WTC11 (cell line): ENCODE measurements at regions not wholly inside any gene's neighbourhood (a gene's known extent, or its start where the extent isn't known, plus 50 kb on each side); places are given as distances from the start of the nearest gene placed in this dataset.
A peak's percentile ranks its signal among the peaks of the same experiment; 100 is the strongest.

Experiments used
- ATAC-seq: fragments of 200-7000 bp; cut with Tn5 transposase; 2 replicates; pipeline ENCODE4 v1.10.0; 2021; ENCODE audit warnings: mild to moderate bottlenecking, moderate library complexity
- CTCF ChIA-PET: fragments of 300-600 bp; sonication (Branson Sonifier 250); formaldehyde crosslinking; loops from one replicate; lab custom pipeline; 2021; ENCODE audit warnings: antibody characterized with exemption; lab: Charles Lee
- POLR2A ChIA-PET: fragments of 350-600 bp; sonication (Branson Sonifier 250); formaldehyde crosslinking; loops from one replicate; lab custom pipeline; 2021; ENCODE audit warnings: antibody characterized with exemption; lab: Charles Lee
- DNase-seq: peaks from one replicate; pipeline ENCODE4 v3.0.0; 2021; ENCODE audit warnings: low spot score
- H3K27ac Mint-ChIP-seq: 2 replicates; pipeline ENCODE4 v1.8.0; 2021; ENCODE audit warnings: mixed read lengths
- H3K27me3 Mint-ChIP-seq: 2 replicates; pipeline ENCODE4 v1.8.0; 2021; ENCODE audit warnings: low read depth, mild to moderate bottlenecking, moderate library complexity, mixed read lengths
- H3K36me3 Mint-ChIP-seq: 2 replicates; pipeline ENCODE4 v1.8.0; 2021; ENCODE audit warnings: mixed read lengths
- H3K4me1 Mint-ChIP-seq: 2 replicates; pipeline ENCODE4 v1.8.0; 2022; ENCODE audit warnings: mixed read lengths
- H3K4me3 Mint-ChIP-seq: 2 replicates; pipeline ENCODE4 v1.8.0; 2021; ENCODE audit warnings: mild to moderate bottlenecking, moderate library complexity, mixed read lengths
- H3K9me3 Mint-ChIP-seq: 2 replicates; pipeline ENCODE4 v1.8.0; 2021; ENCODE audit warnings: mixed read lengths
- FOXJ3 ChIP-seq: sonication (generic); formaldehyde crosslinking; IDR thresholded peaks from 2 replicates; pipeline ENCODE4 v1.9.0; 2021; ENCODE audit warnings: missing genetic modification reagents, mild to moderate bottlenecking, borderline replicate concordance
- NFYB ChIP-seq: sonication (generic); formaldehyde crosslinking; conservative IDR thresholded peaks from 2 replicates; pipeline ENCODE4 v1.8.0; 2022; ENCODE audit warnings: low read depth, missing genetic modification reagents
- ZNF263 ChIP-seq: sonication (generic); formaldehyde crosslinking; IDR thresholded peaks from 2 replicates; pipeline ENCODE4 v1.8.1; 2022; ENCODE audit warnings: low read depth, mild to moderate bottlenecking, moderate library complexity, missing genetic modification reagents
- ZNF317 ChIP-seq: sonication (generic); formaldehyde crosslinking; IDR thresholded peaks from 2 replicates; pipeline ENCODE4 v1.8.1; 2023; ENCODE audit warnings: low read depth, mild to moderate bottlenecking, moderate library complexity, missing genetic modification reagents, borderline replicate concordance
- TF ChIP-seq, protein P1 (sequence below): fragments of 250-450 bp; sonication (Bioruptor Pico); IDR thresholded peaks from 2 replicates; pipeline ENCODE4 v1.9.0; 2021; ENCODE audit warnings: mild to moderate bottlenecking
- TF ChIP-seq, protein P2 (sequence below): sonication (generic); formaldehyde crosslinking; conservative IDR thresholded peaks from 2 replicates; pipeline ENCODE4 v1.8.1; 2022; ENCODE audit warnings: mild to moderate bottlenecking, missing genetic modification reagents
- TF ChIP-seq, protein P3 (sequence below): sonication (generic); formaldehyde crosslinking; IDR thresholded peaks from 2 replicates; pipeline ENCODE4 v1.8.0; 2023; ENCODE audit warnings: missing genetic modification reagents
- TF ChIP-seq, protein P4 (sequence below): sonication (generic); formaldehyde crosslinking; IDR thresholded peaks from 2 replicates; pipeline ENCODE4 v1.8.0; 2023; ENCODE audit warnings: missing genetic modification reagents, mild to moderate bottlenecking, borderline replicate concordance
- TF ChIP-seq, protein P5 (sequence below): sonication (generic); formaldehyde crosslinking; IDR thresholded peaks from 2 replicates; pipeline ENCODE4 v1.8.1; 2023; ENCODE audit warnings: mild to moderate bottlenecking, missing genetic modification reagents, moderate library complexity
- TF ChIP-seq, protein P6 (sequence below): fragments of 200-600 bp; IDR thresholded peaks from 2 replicates; pipeline ENCODE4 v1.8.0; 2022; ENCODE audit warnings: antibody characterized with exemption

DNA sequence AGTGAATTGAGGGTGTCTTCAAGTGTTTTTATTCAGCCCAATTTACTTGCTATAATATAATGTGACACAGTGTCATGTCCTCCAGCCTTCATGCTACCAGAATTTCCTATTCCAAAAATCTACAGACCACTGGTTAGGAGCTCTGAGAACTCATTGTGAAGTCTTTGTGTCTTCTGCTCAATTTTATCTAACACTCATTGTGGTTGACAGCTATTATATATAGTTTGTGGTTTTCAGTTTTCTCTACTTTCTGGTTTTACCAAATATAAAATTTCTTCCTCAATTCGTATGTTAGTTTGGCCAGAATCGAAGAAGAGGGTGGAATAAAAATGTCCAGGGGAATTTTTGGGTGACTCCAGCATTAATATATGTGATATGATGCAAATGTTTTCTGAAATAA is 509.3 kb upstream of the NUDT12 start (continued):
- no peak for TF ChIP-seq NFYB (CRISPR knock-in tag)
- TF ChIP-seq, all 79 proteins: peak for 0

DNA sequence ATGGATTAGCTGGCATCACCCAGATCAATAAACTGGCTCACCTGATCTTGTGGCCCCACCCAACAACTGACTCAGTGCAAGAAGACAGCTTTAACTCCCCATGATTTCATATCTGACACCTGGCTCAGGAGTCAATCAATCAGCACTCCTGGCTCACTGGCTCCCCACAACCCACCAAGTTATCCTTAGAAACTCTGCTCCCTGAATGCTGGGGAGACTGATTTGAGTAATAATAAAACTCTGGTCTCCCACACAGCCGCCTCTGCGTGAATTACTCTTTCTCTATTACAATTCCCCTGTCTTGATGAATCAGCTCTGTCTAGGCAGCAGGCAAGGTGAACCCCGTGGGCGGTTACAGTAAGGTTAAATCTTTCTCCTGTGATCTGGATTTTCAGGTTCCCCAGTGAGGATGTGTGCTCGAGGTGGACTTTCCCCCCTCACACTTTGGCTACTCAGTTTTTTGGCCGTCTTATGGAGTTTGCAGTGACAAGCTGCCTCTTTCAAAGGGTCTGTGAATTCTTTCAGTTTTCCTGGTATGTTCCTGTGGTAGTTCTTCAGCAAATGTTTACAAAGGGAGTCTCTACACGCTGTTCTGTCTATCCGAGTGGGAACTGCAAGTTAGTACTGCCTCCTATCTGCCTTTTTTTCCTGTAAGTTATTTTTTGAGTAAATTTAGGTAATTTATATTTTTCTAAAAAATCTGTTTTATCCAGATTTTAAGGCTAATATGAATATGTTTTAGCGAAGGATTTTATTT is 500.2 kb upstream of the NUDT12 start:
- DNase-seq, result no peak
- POLR2A ChIA-PET, result no interaction called here
- TF ChIP-seq, protein P1, sequence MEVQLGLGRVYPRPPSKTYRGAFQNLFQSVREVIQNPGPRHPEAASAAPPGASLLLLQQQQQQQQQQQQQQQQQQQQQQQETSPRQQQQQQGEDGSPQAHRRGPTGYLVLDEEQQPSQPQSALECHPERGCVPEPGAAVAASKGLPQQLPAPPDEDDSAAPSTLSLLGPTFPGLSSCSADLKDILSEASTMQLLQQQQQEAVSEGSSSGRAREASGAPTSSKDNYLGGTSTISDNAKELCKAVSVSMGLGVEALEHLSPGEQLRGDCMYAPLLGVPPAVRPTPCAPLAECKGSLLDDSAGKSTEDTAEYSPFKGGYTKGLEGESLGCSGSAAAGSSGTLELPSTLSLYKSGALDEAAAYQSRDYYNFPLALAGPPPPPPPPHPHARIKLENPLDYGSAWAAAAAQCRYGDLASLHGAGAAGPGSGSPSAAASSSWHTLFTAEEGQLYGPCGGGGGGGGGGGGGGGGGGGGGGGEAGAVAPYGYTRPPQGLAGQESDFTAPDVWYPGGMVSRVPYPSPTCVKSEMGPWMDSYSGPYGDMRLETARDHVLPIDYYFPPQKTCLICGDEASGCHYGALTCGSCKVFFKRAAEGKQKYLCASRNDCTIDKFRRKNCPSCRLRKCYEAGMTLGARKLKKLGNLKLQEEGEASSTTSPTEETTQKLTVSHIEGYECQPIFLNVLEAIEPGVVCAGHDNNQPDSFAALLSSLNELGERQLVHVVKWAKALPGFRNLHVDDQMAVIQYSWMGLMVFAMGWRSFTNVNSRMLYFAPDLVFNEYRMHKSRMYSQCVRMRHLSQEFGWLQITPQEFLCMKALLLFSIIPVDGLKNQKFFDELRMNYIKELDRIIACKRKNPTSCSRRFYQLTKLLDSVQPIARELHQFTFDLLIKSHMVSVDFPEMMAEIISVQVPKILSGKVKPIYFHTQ, result no peak
- TF ChIP-seq, protein P2, sequence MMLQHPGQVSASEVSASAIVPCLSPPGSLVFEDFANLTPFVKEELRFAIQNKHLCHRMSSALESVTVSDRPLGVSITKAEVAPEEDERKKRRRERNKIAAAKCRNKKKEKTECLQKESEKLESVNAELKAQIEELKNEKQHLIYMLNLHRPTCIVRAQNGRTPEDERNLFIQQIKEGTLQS, result no peak
- TF ChIP-seq NFYB (CRISPR knock-in tag) (no peak), ZNF317 (CRISPR knock-in tag) (no peak), FOXJ3 (CRISPR knock-in tag) (no peak)
- TF ChIP-seq, protein P3, sequence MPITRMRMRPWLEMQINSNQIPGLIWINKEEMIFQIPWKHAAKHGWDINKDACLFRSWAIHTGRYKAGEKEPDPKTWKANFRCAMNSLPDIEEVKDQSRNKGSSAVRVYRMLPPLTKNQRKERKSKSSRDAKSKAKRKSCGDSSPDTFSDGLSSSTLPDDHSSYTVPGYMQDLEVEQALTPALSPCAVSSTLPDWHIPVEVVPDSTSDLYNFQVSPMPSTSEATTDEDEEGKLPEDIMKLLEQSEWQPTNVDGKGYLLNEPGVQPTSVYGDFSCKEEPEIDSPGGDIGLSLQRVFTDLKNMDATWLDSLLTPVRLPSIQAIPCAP, result no peak
- TF ChIP-seq, protein P4, sequence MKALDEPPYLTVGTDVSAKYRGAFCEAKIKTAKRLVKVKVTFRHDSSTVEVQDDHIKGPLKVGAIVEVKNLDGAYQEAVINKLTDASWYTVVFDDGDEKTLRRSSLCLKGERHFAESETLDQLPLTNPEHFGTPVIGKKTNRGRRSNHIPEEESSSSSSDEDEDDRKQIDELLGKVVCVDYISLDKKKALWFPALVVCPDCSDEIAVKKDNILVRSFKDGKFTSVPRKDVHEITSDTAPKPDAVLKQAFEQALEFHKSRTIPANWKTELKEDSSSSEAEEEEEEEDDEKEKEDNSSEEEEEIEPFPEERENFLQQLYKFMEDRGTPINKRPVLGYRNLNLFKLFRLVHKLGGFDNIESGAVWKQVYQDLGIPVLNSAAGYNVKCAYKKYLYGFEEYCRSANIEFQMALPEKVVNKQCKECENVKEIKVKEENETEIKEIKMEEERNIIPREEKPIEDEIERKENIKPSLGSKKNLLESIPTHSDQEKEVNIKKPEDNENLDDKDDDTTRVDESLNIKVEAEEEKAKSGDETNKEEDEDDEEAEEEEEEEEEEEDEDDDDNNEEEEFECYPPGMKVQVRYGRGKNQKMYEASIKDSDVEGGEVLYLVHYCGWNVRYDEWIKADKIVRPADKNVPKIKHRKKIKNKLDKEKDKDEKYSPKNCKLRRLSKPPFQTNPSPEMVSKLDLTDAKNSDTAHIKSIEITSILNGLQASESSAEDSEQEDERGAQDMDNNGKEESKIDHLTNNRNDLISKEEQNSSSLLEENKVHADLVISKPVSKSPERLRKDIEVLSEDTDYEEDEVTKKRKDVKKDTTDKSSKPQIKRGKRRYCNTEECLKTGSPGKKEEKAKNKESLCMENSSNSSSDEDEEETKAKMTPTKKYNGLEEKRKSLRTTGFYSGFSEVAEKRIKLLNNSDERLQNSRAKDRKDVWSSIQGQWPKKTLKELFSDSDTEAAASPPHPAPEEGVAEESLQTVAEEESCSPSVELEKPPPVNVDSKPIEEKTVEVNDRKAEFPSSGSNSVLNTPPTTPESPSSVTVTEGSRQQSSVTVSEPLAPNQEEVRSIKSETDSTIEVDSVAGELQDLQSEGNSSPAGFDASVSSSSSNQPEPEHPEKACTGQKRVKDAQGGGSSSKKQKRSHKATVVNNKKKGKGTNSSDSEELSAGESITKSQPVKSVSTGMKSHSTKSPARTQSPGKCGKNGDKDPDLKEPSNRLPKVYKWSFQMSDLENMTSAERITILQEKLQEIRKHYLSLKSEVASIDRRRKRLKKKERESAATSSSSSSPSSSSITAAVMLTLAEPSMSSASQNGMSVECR (CRISPR knock-in tag), result no peak
- TF ChIP-seq, all 79 proteins: peak for 0
- Mint-ChIP-seq H3K9me3 (peaks cover 45% of the 10 kb centered on the region), H3K4me3 (no peak overlapping the region), H3K27me3 (peaks cover 35% of the 10 kb centered on the region), H3K4me1 (peaks cover 19% of the 10 kb centered on the region), H3K36me3 (peaks cover 54% of the 10 kb centered on the region), H3K27ac (peak overlapping the region; percentile 91)
- CTCF ChIA-PET, result no interaction called here
- peak; percentile 19 for ATAC-seq

DNA sequence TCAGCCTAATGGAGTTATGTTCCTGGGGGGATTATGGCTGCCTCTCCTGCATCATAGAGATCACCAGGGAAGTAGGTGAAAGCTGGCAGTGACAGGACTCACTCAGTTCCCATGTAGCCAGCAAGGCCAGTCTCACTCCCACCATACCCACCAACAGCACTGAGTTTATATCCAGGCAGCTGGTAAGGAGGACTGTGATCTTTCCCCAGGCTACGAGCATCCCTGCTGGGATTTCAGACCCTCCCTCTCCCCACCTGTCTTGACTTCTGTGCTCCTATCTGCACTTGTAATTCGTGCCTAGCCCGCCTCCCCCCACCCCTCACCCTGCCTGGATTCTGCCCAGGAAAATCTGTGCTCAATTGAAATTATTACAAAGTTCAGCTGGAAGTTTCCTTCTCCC is 499.1 kb upstream of the NUDT12 start:
- CTCF ChIA-PET, result interaction anchor here (0.6 kb wide), 1 partner anchor 85 kb away, joined by 3 read pairs; no protein-coding TSS in a partner anchor
- Mint-ChIP-seq H3K9me3 (peaks cover 56% of the 10 kb centered on the region), H3K4me3 (no peak overlapping the region), H3K27ac (no peak overlapping the region; the same call in 1 of the 2 replicates), H3K27me3 (peaks cover 46% of the 10 kb centered on the region), H3K36me3 (peaks cover 65% of the 10 kb centered on the region), H3K4me1 (peaks cover 17% of the 10 kb centered on the region)
- DNase-seq (no peak), ATAC-seq (peak; percentile 72)
- TF ChIP-seq, protein P5, sequence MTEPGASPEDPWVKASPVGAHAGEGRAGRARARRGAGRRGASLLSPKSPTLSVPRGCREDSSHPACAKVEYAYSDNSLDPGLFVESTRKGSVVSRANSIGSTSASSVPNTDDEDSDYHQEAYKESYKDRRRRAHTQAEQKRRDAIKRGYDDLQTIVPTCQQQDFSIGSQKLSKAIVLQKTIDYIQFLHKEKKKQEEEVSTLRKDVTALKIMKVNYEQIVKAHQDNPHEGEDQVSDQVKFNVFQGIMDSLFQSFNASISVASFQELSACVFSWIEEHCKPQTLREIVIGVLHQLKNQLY (CRISPR knock-in tag), result no peak
- TF ChIP-seq, protein P6, sequence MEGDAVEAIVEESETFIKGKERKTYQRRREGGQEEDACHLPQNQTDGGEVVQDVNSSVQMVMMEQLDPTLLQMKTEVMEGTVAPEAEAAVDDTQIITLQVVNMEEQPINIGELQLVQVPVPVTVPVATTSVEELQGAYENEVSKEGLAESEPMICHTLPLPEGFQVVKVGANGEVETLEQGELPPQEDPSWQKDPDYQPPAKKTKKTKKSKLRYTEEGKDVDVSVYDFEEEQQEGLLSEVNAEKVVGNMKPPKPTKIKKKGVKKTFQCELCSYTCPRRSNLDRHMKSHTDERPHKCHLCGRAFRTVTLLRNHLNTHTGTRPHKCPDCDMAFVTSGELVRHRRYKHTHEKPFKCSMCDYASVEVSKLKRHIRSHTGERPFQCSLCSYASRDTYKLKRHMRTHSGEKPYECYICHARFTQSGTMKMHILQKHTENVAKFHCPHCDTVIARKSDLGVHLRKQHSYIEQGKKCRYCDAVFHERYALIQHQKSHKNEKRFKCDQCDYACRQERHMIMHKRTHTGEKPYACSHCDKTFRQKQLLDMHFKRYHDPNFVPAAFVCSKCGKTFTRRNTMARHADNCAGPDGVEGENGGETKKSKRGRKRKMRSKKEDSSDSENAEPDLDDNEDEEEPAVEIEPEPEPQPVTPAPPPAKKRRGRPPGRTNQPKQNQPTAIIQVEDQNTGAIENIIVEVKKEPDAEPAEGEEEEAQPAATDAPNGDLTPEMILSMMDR, result no peak
- no peak for TF ChIP-seq ZNF263 (CRISPR knock-in tag)
- POLR2A ChIA-PET, result no interaction called here
